BLaER1 (cell line): ENCODE measurements at regions not wholly inside any gene's neighbourhood (a gene's known extent, or its start where the extent isn't known, plus 50 kb on each side); places are given as distances from the start of the nearest gene placed in this dataset.

ENCODE experiments used
- H3K27ac ChIP-seq: shearing (Covaris generic); formaldehyde crosslinking; 2 replicates; pipeline ENCODE4 v1.8.1; 2022
- H3K27me3 ChIP-seq: shearing (Covaris generic); formaldehyde crosslinking; 2 replicates; pipeline ENCODE4 v1.8.1; 2022
- H3K36me3 ChIP-seq: shearing (Covaris generic); formaldehyde crosslinking; 2 replicates; pipeline ENCODE4 v1.8.1; 2022
- H3K4me1 ChIP-seq: shearing (Covaris generic); formaldehyde crosslinking; 2 replicates; pipeline ENCODE4 v1.8.1; 2022
- H3K4me2 ChIP-seq: shearing (Covaris generic); formaldehyde crosslinking; 2 replicates; pipeline ENCODE4 v1.8.1; 2022
- H3K4me3 ChIP-seq: shearing (Covaris generic); formaldehyde crosslinking; 2 replicates; pipeline ENCODE4 v1.8.1; 2022
- H3K9ac ChIP-seq: shearing (Covaris generic); formaldehyde crosslinking; 2 replicates; pipeline ENCODE4 v1.8.1; 2022
- H3K9me3 ChIP-seq: shearing (Covaris generic); formaldehyde crosslinking; 2 replicates; pipeline ENCODE4 v1.8.1; 2022
- H4K20me1 ChIP-seq: shearing (Covaris generic); formaldehyde crosslinking; 2 replicates; pipeline ENCODE4 v1.8.1; 2022
- Cebpa-rat ChIP-seq: shearing (Covaris generic); IDR thresholded peaks from 2 replicates; pipeline ENCODE4 v1.8.1; 2022

DNA sequence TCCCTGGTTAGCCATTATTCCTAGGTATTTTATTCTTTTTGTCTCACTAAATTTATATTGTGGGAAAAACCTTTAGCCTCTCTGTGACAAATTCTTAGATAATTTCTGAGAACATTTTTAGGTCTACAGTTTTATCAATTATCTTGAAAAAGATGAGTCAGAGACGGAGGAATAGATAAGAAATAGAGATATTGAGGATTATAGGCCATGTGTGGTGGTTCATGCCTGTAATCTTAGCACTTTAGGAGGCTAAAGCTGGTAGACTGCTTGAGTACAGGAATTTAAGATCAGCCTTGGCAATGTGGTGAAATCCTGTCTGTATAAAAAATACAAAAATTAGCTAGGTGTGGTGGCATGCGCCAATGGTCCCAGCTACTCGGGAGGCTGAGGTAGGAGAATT is 960.2 kb downstream of the SQOR start:
- Histone ChIP-seq H3K27ac (no peak overlapping the region), H3K36me3 (no peaks in the 10 kb centered on the region), H3K4me2 (no peak overlapping the region), H3K4me1 (no peaks in the 10 kb centered on the region), H3K9ac (no peak overlapping the region), H3K9me3 (peaks cover 5% of the 10 kb centered on the region), H3K4me3 (no peak overlapping the region), H3K27me3 (no peaks in the 10 kb centered on the region), H4K20me1 (no peaks in the 10 kb centered on the region)
- TF ChIP-seq Cebpa-rat, result no peak

GRCh38 chr15:46607077-46607476 is 972.2 kb downstream of the SQOR start:
- no peak for TF ChIP-seq Cebpa-rat
- no peaks in the 10 kb centered on the region for H4K20me1 ChIP-seq
- no peak overlapping the region for H3K9ac ChIP-seq
- no peaks in the 10 kb centered on the region for H3K9me3 ChIP-seq
- H3K27me3 ChIP-seq, result no peaks in the 10 kb centered on the region
- H3K36me3 ChIP-seq, result no peaks in the 10 kb centered on the region
- no peak overlapping the region for H3K27ac ChIP-seq
- no peak overlapping the region for H3K4me2 ChIP-seq
- no peak overlapping the region for H3K4me3 ChIP-seq
- H3K4me1 ChIP-seq, result no peaks in the 10 kb centered on the region

GRCh38 chr15:46616033-46616432 is 981.2 kb downstream of the SQOR start:
- H3K4me1 ChIP-seq, result no peaks in the 10 kb centered on the region
- H3K27ac ChIP-seq, result no peak overlapping the region
- H3K4me2 ChIP-seq, result no peak overlapping the region
- H3K27me3 ChIP-seq, result no peaks in the 10 kb centered on the region
- H4K20me1 ChIP-seq, result no peaks in the 10 kb centered on the region
- H3K9me3 ChIP-seq, result no peaks in the 10 kb centered on the region
- TF ChIP-seq Cebpa-rat, result no peak
- H3K4me3 ChIP-seq, result no peak overlapping the region
- no peak overlapping the region for H3K9ac ChIP-seq
- H3K36me3 ChIP-seq, result no peaks in the 10 kb centered on the region

- H3K4me1 ChIP-seq, result no peaks in the 10 kb centered on the region
- H3K36me3 ChIP-seq, result no peaks in the 10 kb centered on the region
- H3K9me3 ChIP-seq, result no peaks in the 10 kb centered on the region
- TF ChIP-seq Cebpa-rat, result no peak
- no peak overlapping the region for H3K4me3 ChIP-seq
- H4K20me1 ChIP-seq, result no peaks in the 10 kb centered on the region
- no peaks in the 10 kb centered on the region for H3K27me3 ChIP-seq
- no peak overlapping the region for H3K27ac ChIP-seq
- H3K9ac ChIP-seq, result no peak overlapping the region
- no peak overlapping the region for H3K4me2 ChIP-seq
Observed at GRCh38 chr15:46617507-46617906, 982.7 kb downstream of the SQOR start.

DNA sequence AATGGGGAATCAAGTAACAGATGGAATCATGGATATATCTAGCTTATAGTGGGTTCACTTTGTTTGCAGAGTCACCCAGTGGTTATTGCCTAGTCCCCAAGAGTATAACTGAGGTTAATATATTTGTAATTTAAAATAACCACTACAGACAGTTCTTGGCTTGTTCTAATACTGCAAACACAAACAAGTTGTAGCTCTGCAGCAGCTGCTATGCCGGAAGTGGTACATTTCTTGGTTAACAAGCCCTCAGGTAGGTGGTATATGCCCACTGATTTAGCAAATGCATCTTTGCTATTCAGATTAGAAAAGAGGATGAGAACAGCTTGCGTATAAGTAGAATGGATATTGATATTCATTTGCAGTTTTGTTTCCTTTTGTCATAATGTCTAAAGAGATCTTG is 984.2 kb downstream of the SQOR start:
- Histone ChIP-seq H3K36me3 (no peaks in the 10 kb centered on the region), H3K4me2 (no peak overlapping the region), H3K4me3 (no peak overlapping the region), H3K27me3 (no peaks in the 10 kb centered on the region), H3K9me3 (no peaks in the 10 kb centered on the region), H3K27ac (no peak overlapping the region), H4K20me1 (no peaks in the 10 kb centered on the region), H3K4me1 (no peaks in the 10 kb centered on the region), H3K9ac (no peak overlapping the region)
- no peak for TF ChIP-seq Cebpa-rat

DNA sequence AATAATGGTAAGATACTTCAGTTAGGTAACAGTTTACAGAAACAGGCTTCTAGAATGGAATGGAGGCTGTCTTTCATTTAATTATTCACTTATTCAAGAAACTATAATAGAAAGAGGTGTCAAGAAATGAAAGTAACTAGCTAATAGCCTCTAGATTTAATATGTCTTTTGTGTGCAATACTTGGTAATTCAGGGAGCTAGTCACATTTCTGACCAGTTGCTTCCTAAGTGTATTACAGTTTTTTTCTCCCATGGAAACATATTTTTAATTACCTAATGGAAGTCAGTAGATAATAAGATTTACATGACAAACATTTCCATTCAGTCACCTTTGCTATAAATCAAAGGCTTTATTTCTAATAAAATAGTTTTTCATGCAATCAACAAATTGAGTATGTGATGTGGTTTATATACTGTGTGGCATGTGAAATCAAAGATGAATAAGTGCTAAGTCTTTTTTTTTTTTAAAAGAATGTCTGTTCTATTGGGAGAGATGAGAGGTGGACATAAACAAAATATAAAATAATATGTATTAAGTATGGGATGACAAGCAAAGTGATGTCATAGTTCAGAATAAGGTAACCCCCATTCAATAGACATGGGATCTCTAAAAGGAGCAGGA is 985.7 kb downstream of the SQOR start:
- TF ChIP-seq Cebpa-rat, result no peak

GRCh38 chr15:46622851-46623250 is 988.0 kb downstream of the SQOR start:
- no peak for TF ChIP-seq Cebpa-rat
- Histone ChIP-seq H3K4me1 (no peaks in the 10 kb centered on the region), H3K9me3 (peaks cover 32% of the 10 kb centered on the region), H4K20me1 (no peaks in the 10 kb centered on the region), H3K4me2 (no peak overlapping the region), H3K4me3 (no peak overlapping the region), H3K27me3 (no peaks in the 10 kb centered on the region), H3K27ac (no peak overlapping the region), H3K36me3 (no peaks in the 10 kb centered on the region), H3K9ac (no peak overlapping the region)

More for the DNA sequence above, 985.7 kb downstream of the SQOR start:
- Histone ChIP-seq H3K27me3 (no peaks in the 10 kb centered on the region), H3K27ac (no peak overlapping the region), H4K20me1 (no peaks in the 10 kb centered on the region), H3K4me2 (no peak overlapping the region), H3K9me3 (peaks cover 10% of the 10 kb centered on the region), H3K4me3 (no peak overlapping the region), H3K36me3 (no peaks in the 10 kb centered on the region), H3K9ac (no peak overlapping the region), H3K4me1 (no peaks in the 10 kb centered on the region)

- TF ChIP-seq Cebpa-rat, result no peak
- Histone ChIP-seq H3K36me3 (no peaks in the 10 kb centered on the region), H3K9me3 (no peaks in the 10 kb centered on the region), H4K20me1 (no peaks in the 10 kb centered on the region), H3K4me1 (no peaks in the 10 kb centered on the region), H3K4me3 (no peak overlapping the region), H3K27ac (no peak overlapping the region), H3K4me2 (no peak overlapping the region), H3K9ac (no peak overlapping the region), H3K27me3 (no peaks in the 10 kb centered on the region)
Observed at GRCh38 chr15:46636206-46636605, 1001.4 kb downstream of the SQOR start.

GRCh38 chr15:46644501-46645481 is 1010.0 kb downstream of the SQOR start:
- Histone ChIP-seq H3K4me3 (no peak overlapping the region), H3K9ac (no peak overlapping the region), H3K4me1 (no peaks in the 10 kb centered on the region), H3K36me3 (no peaks in the 10 kb centered on the region), H3K27me3 (no peaks in the 10 kb centered on the region), H4K20me1 (no peaks in the 10 kb centered on the region), H3K27ac (no peak overlapping the region), H3K4me2 (no peak overlapping the region), H3K9me3 (no peaks in the 10 kb centered on the region)
- no peak for TF ChIP-seq Cebpa-rat

- Histone ChIP-seq H3K9me3 (no peaks in the 10 kb centered on the region), H4K20me1 (no peaks in the 10 kb centered on the region)
- TF ChIP-seq Cebpa-rat, result no peak
Observed at GRCh38 chr15:46646490-46646889, 1011.7 kb downstream of the SQOR start.

More at GRCh38 chr15:46646490-46646889, 1011.7 kb downstream of the SQOR start:
- H3K4me2 ChIP-seq, result no peak overlapping the region
- H3K4me1 ChIP-seq, result no peaks in the 10 kb centered on the region
- H3K4me3 ChIP-seq, result no peak overlapping the region
- H3K9ac ChIP-seq, result no peak overlapping the region
- no peak overlapping the region for H3K27ac ChIP-seq
- H3K36me3 ChIP-seq, result no peaks in the 10 kb centered on the region
- no peaks in the 10 kb centered on the region for H3K27me3 ChIP-seq
